ENCODE measurements at regions not wholly inside any gene's neighbourhood (a gene's known extent, or its start where the extent isn't known, plus 50 kb on each side); places are given as distances from the start of the nearest gene placed in this dataset.
"Not testable (repeated sequence)": the region's sequence is repeated elsewhere in the genome, so short reads cannot be mapped to it uniquely, and the experiment has no call there.

DNA sequence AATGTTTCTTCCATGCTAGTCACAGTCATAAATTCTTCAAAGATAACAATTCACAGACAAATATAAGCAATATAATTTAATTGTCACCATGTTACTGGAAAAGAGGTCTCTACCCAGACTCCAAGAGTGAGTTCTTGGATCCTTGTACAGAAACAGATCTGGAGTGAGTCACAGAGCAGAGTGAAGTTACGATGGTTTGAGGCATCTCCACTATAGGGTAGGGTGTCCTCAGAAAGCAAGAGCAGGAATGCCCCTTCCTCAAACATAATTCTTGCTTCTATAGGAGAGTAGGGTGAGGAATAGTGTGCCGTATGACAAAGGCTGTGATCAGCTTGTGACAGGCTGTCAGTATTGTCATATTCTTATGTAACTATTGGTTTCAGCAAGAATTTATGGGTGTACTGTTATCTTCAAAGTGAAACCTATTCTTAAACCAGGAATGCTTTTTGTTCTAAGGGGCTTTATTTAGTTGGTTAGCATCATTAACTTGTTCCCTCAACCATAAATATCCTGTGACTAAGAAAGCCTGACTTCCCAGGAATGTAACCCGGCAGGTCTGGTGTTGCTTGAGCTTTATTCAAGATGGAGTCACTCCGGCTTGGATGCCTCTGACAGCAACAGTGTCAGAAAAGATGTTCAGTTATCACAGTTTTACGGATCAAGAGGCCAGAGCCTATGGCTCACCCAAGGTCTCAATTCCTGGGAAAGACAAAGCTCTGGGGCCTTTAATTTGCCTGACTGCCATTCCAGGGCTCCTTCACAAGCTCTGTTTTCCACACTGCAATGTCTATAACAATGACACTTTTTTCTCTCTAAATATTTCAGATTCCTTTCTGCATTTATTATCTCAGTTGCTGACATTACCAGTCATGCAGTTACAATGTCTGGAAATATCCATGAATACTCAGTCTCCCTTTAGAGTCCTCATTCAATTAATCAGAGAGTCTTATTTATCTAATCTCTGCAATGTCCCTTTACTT is 298.6 kb downstream of the C6orf118 start:
- DNase-seq (ENCODE audit: low read depth in 1 of 2, low spot score in 1 of 2): no peak

DNA sequence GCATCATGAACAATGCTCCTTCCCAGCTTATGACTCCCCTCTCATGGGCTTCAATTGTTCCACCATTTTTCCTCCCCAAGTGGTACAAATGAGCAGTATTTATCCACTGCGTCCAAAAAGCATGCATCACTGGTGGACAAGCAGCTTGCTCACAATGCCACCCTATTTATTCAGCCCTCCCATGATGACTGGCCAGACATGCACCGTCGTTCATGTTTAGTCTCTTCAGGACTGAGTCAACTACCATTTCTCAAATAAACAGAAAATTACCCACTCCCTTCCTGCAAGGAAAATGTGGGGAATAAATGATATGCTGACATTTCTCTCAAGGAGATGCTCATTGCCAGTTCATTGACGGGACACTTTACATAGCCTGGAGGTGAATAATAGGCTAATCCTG is 300.4 kb downstream of the C6orf118 start:
- DNase-seq (ENCODE audit: low read depth in 1 of 2, low spot score in 1 of 2): no peak

DNA sequence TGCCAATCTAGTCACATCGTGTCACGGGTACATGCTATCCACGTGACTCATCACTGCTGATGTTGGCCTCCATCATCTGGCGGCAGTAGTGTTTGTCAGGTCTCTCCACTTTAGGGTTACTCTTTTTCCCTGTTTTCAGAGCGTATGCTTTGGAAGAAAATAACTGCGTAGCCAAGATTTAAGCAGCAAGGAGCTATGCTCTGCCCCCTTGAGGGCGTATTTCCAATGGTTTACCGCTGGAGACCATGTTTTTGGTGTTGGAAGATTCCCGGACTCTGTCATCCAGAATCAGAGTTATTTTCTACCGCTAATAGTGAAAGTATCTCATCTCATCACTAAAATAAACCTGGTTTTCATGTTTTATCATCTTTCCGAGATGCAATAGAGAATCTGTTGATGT is 306.5 kb downstream of the C6orf118 start:
- DNase-seq (ENCODE audit: low read depth in 1 of 2, low spot score in 1 of 2): no peak

DNA sequence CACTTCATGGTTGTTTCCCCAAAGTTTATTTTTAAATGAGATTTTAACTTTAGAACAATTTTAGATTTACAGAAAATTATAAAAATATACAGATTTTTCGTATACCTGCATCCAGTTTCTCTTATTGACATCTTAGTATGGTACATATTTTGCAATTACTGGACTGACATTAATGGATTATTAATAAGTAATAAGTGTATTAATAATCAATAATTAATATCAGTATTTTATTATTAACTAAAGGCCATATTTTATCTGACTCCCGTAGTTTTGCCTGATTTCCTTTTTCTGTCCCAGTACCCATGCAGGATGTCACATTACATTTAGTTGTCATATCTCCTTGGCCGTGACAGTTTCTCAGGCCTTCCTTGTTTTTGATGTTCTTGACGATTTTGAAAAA is 307.0 kb downstream of the C6orf118 start:
- no peak for DNase-seq (ENCODE audit: low read depth in 1 of 2, low spot score in 1 of 2)

DNA sequence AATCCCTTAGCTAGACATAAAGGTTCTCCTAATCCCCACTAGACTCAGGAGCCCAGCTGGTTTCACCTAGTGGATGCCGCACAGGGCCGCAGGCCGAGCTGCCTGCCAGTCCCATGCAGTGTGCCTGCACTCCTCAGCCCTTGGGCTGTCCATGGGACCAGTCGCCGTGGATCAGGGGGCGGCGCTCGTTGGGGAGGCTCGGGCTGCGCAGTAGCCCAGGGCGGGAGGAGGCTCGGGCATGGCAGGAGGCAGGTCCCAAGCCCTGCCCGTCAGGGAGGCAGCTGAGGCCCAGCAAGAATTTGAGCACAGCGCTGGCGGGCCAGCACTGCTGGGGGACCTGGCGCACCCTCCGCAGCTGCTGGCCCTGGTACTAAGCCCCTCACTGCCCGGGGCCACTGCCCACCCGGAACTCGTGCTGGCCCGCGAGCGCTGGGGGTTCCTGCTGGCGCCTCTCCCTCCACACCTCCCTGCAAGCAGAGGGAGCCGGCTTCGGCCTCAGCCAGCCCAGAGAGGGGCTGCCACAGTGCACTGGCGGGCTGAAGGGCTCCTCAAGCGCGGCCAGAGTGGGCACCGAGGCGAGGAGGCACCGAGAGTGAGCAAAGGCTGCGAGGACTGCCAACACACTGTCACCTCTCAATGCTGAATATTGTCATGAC is 307.8 kb downstream of the C6orf118 start:
- no peak for DNase-seq (ENCODE audit: low read depth in 1 of 2, low spot score in 1 of 2)

DNA sequence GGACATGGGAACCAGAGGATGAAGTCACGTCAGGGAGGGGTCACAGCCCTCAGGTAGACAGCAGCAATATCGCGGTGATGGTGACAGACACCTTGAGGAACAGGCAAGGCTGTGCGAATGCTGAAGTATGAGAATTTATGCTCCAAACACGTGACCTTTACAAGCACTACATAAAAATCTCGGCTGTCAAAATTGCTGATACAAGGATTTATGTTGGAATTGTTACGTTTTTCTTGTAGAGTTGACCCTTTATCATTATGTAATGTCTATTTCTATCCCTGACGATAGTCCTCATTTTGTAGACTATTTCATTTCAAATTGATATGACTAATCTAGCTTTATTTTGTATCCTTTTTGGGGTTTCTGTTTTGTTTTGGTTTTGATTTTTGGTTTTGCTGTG is 311.1 kb downstream of the C6orf118 start:
- DNase-seq (ENCODE audit: low read depth in 1 of 2, low spot score in 1 of 2): no peak

DNA sequence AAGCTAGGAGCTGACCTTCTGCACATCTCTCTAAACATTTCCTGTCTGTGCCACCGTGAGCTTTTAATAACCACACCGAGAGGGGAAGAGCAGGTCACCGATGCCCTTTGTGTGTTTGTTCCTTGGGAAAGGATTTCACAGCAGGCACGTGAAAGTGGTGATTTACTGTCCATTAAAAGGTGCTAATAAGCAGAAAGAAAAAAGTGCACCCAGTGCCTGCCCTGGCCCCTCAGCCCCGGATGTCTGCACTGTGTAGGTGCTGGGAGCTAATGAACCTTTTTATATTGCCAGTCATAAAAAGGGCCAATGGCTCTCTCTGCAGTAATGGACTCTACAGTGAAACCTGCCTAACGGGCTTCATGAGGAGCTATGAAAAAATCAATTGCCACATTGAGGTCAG is 312.6 kb downstream of the C6orf118 start:
- no peak for DNase-seq (ENCODE audit: low read depth in 1 of 2, low spot score in 1 of 2)

DNA sequence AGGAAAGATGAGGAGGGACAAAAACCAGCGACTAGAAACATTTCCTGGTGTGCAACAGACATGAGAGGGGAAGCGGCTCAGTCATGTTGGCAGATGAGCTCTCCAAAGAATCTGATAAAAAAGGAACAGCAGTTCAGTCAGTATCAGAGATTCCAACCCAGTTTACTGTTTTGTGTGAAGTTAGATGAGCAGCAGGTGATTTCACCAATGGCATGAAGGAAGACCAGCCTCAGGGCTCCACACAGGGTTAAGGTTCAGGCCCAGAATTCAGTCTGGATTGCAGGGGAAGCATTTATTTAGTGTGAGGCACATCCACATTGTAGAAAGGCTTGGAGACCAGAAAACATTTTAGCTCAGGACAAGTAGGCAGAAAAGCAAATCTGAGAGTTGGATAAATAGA is 317.8 kb downstream of the C6orf118 start:
- no peak for DNase-seq (ENCODE audit: low read depth in 1 of 2, low spot score in 1 of 2)

DNA sequence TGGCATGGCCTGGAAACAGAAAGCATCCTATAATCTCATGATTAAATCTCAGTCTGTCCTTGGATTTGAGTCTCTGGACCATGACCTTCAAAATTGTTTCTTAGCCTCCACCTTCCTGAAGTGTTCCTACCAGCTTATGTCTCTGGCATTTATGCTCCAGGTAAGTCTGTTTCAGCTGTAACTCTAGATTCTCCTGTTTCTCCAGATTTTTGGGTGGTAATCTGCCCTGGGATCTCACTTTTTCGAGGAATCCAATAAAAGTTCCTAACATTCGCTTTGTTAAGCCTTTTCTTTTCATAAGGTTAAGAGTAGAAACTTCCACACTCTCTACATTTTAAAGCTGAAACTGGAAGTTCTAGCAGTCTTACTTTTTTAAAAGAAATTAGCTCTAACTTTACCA is 318.5 kb downstream of the C6orf118 start:
- DNase-seq (ENCODE audit: low read depth in 1 of 2, low spot score in 1 of 2): no peak

DNA sequence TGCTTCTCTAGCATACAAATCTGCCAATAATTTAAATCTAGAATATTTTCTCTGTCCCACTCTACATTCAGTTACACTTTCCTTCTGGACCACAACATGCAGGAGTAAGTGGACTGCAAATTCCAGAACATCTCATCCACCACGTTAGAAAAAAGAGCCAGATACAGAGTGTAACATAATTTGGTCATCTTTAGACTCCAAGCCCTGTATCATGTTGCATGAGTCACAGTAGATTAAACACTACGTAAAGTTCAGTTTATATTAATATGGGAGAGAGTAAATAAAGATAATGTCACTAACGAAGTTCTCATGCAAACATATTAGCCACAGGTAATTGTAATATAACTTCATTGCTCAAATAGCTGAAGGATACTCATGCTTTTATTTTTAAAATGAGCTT is 327.0 kb downstream of the C6orf118 start:
- no peak for DNase-seq (ENCODE audit: low read depth in 1 of 2, low spot score in 1 of 2)

DNA sequence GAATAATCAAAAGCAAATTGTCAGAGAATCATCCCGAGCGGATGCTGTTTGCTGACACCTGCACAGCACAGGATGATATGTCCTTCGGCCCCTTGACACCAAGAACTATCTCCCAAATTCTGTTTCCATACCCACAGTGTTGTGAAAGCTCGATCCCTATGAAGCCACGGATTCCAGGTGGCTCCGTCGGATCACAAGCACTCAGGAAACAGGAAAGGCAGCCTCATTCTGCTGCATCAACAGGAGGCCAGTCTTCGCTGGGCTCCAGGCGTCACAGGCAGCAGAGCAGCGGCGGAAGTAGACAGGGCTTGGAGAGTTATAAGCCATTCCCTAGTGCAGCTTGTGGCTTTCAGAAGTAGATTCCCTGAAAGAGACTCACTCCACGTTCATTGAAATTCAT is 342.3 kb downstream of the C6orf118 start:
- no peak for DNase-seq (ENCODE audit: low read depth in 1 of 2, low spot score in 1 of 2)

DNA sequence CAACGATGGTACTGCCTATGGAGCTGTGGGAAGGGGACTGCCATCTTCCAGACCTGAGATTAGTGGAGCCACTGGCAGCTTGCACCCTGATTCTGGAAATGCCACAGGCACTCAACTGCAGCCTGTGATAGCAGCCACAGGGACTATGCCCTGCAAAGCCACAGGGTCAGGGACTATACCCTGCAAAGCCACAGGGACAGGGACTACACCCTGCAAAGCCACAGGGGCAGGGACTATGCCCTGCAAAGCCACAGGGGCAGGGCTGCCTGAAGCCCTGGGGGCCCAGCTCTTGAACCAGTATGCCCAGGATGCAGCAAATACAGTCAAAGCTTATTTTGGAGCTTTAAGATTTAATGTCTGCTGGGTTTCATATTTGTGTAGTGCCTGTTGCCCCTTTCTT is 346.6 kb downstream of the C6orf118 start:
- DNase-seq (ENCODE audit: low read depth in 1 of 2, low spot score in 1 of 2): no peak

DNA sequence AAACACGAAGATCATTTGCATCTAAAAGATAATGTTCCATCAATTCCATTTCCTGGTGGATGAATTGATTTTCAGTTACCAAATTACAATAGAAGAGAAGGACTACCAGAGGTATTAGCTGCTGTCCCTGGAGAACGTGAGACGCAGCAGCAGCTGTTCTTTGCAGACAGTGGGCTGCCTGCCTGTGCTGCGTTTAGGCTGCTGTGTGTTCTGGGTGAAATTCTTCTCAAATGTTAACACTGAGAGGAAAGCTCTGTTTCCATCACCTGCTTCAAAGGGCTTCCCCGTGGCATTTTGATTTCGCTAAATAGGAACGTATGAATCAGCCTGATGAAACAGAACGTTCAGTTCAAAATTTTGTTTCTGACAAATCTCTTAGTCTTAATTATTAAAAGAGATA is 362.2 kb downstream of the C6orf118 start:
- no peak for DNase-seq (ENCODE audit: low read depth in 1 of 2, low spot score in 1 of 2)

DNA sequence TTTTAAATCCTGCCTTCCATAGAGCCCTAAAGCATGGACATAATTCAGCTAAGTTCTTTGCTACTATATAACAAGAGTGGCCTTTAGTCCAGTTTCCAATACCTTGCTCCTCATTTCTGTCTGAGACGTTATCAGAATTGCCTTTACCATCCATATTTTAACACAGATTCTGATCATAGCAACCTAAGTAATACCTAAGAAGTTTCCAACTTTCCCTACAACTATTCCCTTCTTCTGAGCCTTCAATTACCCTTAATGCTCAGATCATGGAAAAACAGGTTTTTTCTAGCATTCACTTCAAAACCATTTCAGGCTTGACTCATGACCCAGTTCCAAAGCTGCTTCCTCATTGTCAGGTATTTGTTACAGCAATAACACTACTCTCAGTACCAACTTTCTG is 367.1 kb downstream of the C6orf118 start:
- DNase-seq (ENCODE audit: low read depth in 1 of 2, low spot score in 1 of 2): no peak

DNA sequence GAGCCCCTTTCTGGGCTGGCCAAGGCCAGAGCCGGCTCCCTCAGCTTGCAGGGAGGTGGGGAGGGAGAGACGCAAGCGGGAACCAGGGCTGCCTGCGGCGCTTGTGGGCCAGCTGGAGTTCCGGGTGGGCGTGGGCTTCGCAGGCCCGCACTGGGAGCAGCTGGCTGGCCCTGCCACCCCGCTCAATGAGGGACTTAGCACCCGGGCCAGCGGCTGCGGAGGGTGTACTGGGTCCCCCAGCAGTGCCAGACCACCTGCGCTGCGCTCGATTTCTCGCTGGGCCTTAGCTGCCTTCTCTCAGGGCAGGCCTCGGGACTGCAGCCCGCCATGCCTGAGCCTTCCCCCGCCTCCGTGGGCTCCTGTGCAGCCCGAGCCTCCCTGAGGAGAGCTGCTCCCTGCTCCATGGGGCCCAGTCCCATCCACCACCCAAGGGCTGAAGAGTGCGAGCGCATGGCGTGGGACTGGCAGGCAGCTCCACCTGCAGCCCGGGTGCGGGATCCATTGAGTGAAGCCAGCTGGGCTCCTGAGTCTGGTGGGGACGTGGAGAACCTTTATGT is 376.1 kb downstream of the C6orf118 start:
- DNase-seq (ENCODE audit: low read depth in 1 of 2, low spot score in 1 of 2): not testable (repeated sequence)

DNA sequence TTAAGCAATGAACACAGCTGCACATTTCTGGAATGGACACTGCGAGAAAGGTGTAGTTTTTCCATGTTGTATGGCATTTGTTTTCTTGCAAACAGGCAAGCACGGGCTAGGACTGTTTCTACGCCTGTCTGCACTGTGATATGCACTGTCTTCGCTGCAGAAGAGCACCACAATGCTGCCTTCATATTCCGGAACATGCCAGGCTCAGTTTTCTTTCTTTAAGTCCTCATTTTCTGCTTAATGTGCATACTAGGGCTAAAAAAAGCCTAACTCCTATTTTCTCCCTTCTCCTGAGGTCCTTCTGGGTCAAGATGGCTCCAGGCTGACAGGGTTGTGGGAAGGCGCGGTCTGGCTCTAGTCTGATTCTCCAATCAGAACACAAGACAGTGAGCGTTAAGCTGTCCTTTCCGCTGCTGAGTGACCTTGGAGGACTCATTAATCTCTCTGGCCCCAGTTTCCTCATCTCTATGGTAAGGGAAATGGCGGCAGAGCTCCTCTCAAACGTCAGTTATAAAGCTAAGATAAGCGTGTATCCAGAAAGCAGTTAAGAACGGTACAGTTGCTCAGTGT is 379.9 kb downstream of the C6orf118 start:
- DNase-seq (ENCODE audit: low read depth in 1 of 2, low spot score in 1 of 2): no peak

DNA sequence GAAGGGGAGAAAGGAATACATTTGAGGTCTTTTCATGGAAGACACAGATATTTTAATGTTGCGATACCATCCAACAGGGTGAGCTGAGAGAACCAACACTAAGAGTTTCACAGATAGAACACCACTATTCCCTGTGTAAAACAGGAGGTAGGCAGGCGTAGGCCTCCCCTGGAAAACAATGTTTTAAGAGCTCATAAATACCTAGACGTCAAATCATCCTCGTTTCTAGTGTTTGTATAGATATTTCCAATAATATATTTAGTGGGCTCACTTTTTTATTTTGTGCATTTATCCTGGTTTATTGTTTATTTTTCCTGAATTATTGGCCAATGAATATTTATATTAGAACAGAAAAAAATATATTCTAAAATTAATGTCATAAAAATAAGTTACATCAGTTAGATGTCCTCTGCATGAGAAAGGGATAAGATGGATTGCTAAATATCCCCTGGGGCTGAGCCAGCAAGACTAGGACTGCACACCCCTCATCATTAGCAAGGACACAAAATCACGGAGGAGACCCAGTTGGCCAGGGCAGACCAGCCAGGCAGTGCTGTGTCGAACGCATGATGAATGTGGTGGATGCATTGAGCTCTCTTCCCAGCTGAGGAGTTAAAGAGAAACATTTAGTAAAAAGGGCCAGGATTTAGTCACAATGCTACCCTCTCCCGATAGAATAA is 380.5 kb downstream of the C6orf118 start:
- DNase-seq (ENCODE audit: low read depth in 1 of 2, low spot score in 1 of 2): no peak

DNA sequence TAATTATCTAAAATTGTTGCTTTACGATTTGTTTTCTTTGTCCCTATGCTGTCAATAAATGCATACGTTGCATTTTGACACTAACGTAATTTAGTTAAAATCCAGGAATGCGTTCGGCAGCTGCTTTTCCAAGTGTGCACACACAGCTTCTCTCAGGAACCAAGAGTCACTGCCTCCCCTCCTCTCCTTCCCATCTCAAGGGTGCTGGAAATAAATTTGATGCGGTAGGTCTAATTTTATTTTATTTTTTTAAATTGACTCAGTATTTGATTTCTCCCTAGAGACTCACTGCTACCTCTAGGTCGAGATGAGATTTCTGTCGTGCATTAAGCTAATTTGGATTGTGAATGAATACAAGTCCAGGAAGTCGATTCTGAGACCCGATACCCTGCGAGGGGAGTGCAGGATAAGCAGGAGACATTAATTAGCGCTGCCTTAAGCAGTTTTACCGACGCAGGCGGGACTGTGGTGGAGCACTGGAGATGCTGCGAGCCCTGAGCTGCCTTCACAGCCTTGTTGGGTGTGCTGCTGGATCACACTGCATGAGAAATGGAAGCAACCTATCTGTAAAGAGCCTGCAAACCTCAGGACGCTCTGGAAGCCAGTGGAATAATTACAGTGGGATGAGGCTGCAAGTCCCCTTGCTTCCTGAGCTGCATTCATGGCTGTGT is 381.2 kb downstream of the C6orf118 start:
- no peak for DNase-seq (ENCODE audit: low read depth in 1 of 2, low spot score in 1 of 2)

DNA sequence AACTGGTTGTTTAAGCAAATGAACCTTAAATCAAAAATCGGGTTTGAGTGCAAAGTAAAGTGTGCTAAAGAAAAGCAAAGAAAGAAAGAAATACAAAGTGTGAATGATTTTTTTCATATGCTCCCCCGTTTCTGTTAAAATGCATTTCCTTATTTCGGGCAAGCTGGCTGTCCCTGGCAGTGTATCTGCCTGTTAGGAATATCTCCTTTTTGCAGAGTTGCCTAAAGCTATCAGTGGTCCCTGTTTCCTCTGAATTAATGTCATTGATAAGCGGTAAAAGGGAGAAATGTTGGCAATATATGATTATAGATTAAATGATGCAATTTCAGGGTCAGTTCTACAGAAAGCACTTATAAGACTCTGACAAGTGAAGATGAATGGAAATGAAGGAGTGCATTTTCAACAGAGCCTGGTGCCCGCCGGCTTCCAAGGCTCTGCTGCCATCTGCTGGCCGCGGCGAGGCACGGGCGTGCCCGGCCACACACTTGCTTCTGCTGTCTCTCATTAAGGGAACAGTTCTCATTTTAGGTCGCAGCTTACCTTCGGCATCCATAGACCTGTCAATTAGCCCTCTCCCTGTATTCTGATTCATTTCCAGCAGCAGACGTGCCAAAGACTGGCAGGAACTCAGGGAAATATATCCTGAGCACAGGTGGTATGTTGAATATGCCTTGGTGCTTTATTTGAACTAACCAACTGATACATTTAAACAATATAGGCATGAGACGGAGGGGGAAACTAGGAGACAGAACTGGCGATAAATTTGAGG is 381.9 kb downstream of the C6orf118 start:
- DNase-seq (ENCODE audit: low read depth in 1 of 2, low spot score in 1 of 2): peak; percentile 18 to 36

DNA sequence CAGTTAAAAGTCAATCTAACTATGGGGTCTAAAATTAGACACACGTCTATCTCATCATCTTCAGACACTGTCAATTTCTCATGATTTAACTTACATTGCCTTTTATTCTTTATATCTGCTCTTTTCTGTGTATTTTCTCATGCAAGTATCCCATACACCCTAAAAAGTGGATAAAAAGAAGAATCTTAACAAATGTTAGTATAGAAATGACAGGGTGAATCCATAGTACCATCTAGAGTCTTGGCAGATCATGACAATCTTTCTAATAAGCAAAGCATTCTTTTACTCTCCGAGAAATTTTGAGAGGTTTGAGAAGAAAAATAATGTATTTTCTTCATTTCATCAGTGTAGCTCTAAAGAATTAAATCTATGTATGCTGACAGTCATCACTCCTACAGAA is 382.7 kb downstream of the C6orf118 start:
- no peak for DNase-seq (ENCODE audit: low read depth in 1 of 2, low spot score in 1 of 2)

All from activated CD4-positive, alpha-beta T cell treated with anti-CD3 and anti-CD28 coated beads, Interleukin-2, amount 50 U/mL, for 24 hours (primary cell).